GM12878 (cell line): ENCODE measurements at regions not wholly inside any gene's neighbourhood (a gene's known extent, or its start where the extent isn't known, plus 50 kb on each side); places are given as distances from the start of the nearest gene placed in this dataset.

Experiments
- ATAC-seq: fragments of 200-7000 bp; cut with Tn5 transposase; 3 replicates; pipeline ENCODE4 v1.9.1; 2020; ENCODE audit warnings: mild to moderate bottlenecking, moderate library complexity
- BruUV-seq: library from RNA; stranded (reverse); fragments of 400-500 nt; replicated peaks from 2 replicates; lab custom pipeline; 2021; lab: Mats Ljungman, UMichigan
- CTCF ChIA-PET: fragments of 300-600 bp; sonication (Branson Sonifier 250); formaldehyde crosslinking; extraction: SDS; loops from one replicate; lab custom pipeline; 2021; ENCODE audit warnings: inconsistent platforms; lab: Yijun Ruan, JAX
- POLR2A ChIA-PET: fragments of 350-600 bp; formaldehyde crosslinking; extraction: SDS; loops from one replicate; lab custom pipeline; 2021; ENCODE audit warnings: inconsistent platforms; lab: Charles Lee
- RAD21 ChIA-PET: fragments of 300-600 bp; sonication (Branson Sonifier 250); formaldehyde crosslinking; loops from one replicate; lab custom pipeline; 2023; ENCODE audit warnings: antibody characterized with exemption; ENCODE audit not compliant: unreplicated experiment; lab: Charles Lee
- SMC1A ChIA-PET: fragments of 300-600 bp; sonication (Branson Sonifier 250); formaldehyde crosslinking; loops from one replicate; lab custom pipeline; 2023; ENCODE audit not compliant: unreplicated experiment, uncharacterized antibody; lab: Charles Lee
- DNase-seq: peaks from one replicate; pipeline ENCODE4 v3.0.0-alpha.2; 2011; ENCODE audit warnings: low read depth, low spot score
- FAIRE-seq: peaks from 3 replicates; lab custom pipeline; 2011; peaks lifted over from hg19 to GRCh38; lab: Jason Lieb, UNC
- H2AFZ ChIP-seq: 2 replicates; pipeline ENCODE4 v1.6.0; 2011; ENCODE audit warnings: low read depth, low read length, control low read depth; ENCODE audit not compliant: control insufficient read depth
- H3K27ac ChIP-seq: 2 replicates; pipeline ENCODE4 v1.5.1; 2011; ENCODE audit warnings: control low read depth; ENCODE audit not compliant: control insufficient read depth, insufficient read depth
- H3K27me3 ChIP-seq, 2 experiments: replicated peaks in 1 of 2; 2 replicates each; pipeline versions ENCODE4 v1.6.0 to v1.6.1; 2011; ENCODE audit warnings: low read length in 1 of 2; ENCODE audit not compliant: control insufficient read depth in 2 of 2, insufficient read depth in 2 of 2
- H3K36me3 ChIP-seq, 2 experiments: 2 replicates each; pipeline ENCODE4 v1.5.1; 2011; ENCODE audit warnings: low read length in 1 of 2; ENCODE audit not compliant: control insufficient read depth in 2 of 2, insufficient read depth in 2 of 2
- H3K4me1 ChIP-seq: 2 replicates; pipeline ENCODE4 v1.6.1; 2011; ENCODE audit warnings: mild to moderate bottlenecking, low read length, moderate library complexity, mixed read lengths; ENCODE audit not compliant: control insufficient read depth, insufficient read depth
- H3K4me2 ChIP-seq: 2 replicates; pipeline ENCODE4 v1.6.0; 2011; ENCODE audit warnings: control low read depth; ENCODE audit not compliant: control insufficient read depth, insufficient read depth
- H3K4me3 ChIP-seq: fragments of 200-600 bp; sonication (generic); 2 replicates; pipeline ENCODE4 v1.5.1; 2016
- H3K79me2 ChIP-seq: 2 replicates; pipeline ENCODE4 v1.6.0; 2011; ENCODE audit warnings: low read length; ENCODE audit not compliant: control insufficient read depth, insufficient read depth
- H3K9ac ChIP-seq: 2 replicates; pipeline ENCODE4 v1.8.0; 2011; ENCODE audit warnings: low read length, control low read depth, mixed read lengths; ENCODE audit not compliant: control insufficient read depth, insufficient read depth
- H3K9me3 ChIP-seq: replicated peaks from 3 replicates; pipeline ENCODE4 v1.5.1; 2011; ENCODE audit warnings: mild to moderate bottlenecking, low read length; ENCODE audit not compliant: control insufficient read depth, insufficient read depth
- H4K20me1 ChIP-seq: 2 replicates; pipeline ENCODE4 v1.6.0; 2011; ENCODE audit not compliant: control insufficient read depth, insufficient read depth
- BACH1 ChIP-seq: fragments of 450-650 bp; IDR thresholded peaks from 2 replicates; pipeline ENCODE4 v1.6.1; 2017; ENCODE audit warnings: mild to moderate bottlenecking, borderline replicate concordance
- BCL3 ChIP-seq: IDR thresholded peaks from 2 replicates; pipeline ENCODE4 v1.6.1; 2011; ENCODE audit warnings: borderline replicate concordance, low read depth, mild to moderate bottlenecking, moderate library complexity, low read length; ENCODE audit not compliant: insufficient read depth, poor library complexity, severe bottlenecking
- CHD2 ChIP-seq: IDR thresholded peaks from 2 replicates; pipeline ENCODE4 v1.6.1; 2011; ENCODE audit warnings: low read depth, low read length, improper control_type of control experiment, borderline replicate concordance
- CREB1 ChIP-seq: IDR thresholded peaks from 2 replicates; pipeline ENCODE4 v1.6.1; 2012; ENCODE audit warnings: low read depth, mild to moderate bottlenecking, inconsistent platforms
- HCFC1 ChIP-seq: fragments of 150-350 bp; IDR thresholded peaks from 2 replicates; pipeline ENCODE4 v1.6.1; 2014; ENCODE audit warnings: low read length
- HDAC6 ChIP-seq: fragments of 200-600 bp; sonication (generic); IDR thresholded peaks from one replicate; pipeline ENCODE4 v1.8.0; 2017; ENCODE audit warnings: antibody characterized with exemption; ENCODE audit not compliant: unreplicated experiment
- IRF3 ChIP-seq: fragments of 450-650 bp; IDR thresholded peaks from 2 replicates; pipeline ENCODE4 v1.6.1; 2014; ENCODE audit warnings: mild to moderate bottlenecking
- MEF2A ChIP-seq: IDR thresholded peaks from 2 replicates; pipeline ENCODE4 v1.6.1; 2011; ENCODE audit warnings: low read depth, mild to moderate bottlenecking, low read length, moderate library complexity; ENCODE audit not compliant: insufficient read depth
- MXI1 ChIP-seq: fragments of 150-350 bp; IDR thresholded peaks from 2 replicates; pipeline ENCODE4 v1.6.1; 2011; ENCODE audit warnings: low read depth, mild to moderate bottlenecking, inconsistent platforms, low read length, improper control_type of control experiment
- MYB ChIP-seq: fragments of 150-350 bp; IDR thresholded peaks from 2 replicates; pipeline ENCODE4 v1.6.1; 2014; ENCODE audit warnings: mild to moderate bottlenecking, low read depth, low read length, borderline replicate concordance
- NFIC ChIP-seq: IDR thresholded peaks from 2 replicates; pipeline ENCODE4 v1.6.1; 2012; ENCODE audit warnings: low read depth, mild to moderate bottlenecking, inconsistent platforms, low read length, moderate library complexity
- NRF1 ChIP-seq: conservative IDR thresholded peaks from 2 replicates; pipeline ENCODE4 v1.6.1; 2011; ENCODE audit warnings: mild to moderate bottlenecking, low read depth, low read length, improper control_type of control experiment
- TAF1 ChIP-seq: IDR thresholded peaks from 2 replicates; pipeline ENCODE4 v1.6.1; 2011; ENCODE audit warnings: mild to moderate bottlenecking, low read depth, low read length, borderline replicate concordance
- TARDBP ChIP-seq: IDR thresholded peaks from 2 replicates; pipeline ENCODE4 v1.6.1; 2016; ENCODE audit warnings: borderline replicate concordance
- TBL1XR1 ChIP-seq: IDR thresholded peaks from 2 replicates; pipeline ENCODE4 v1.6.1; 2012; ENCODE audit warnings: low read depth, low read length, improper control_type of control experiment
- USF1 ChIP-seq: IDR thresholded peaks from 2 replicates; pipeline ENCODE4 v1.6.1; 2011; ENCODE audit warnings: borderline replicate concordance, low read depth, mild to moderate bottlenecking, moderate library complexity, mixed read lengths, low read length; ENCODE audit not compliant: insufficient read depth; ENCODE audit errors: extremely low read length
- ZBED1 ChIP-seq: IDR thresholded peaks from 2 replicates; pipeline ENCODE4 v1.6.1; 2016; ENCODE audit warnings: borderline replicate concordance
- WGBS: methylation state at CpG from one replicate; pipeline ENCODE4 v1.1.6; 2016; ENCODE audit warnings: low lambda C conversion rate; ENCODE audit not compliant: insufficient replicate concordance, insufficient coverage; ENCODE audit errors: missing lambda C conversion rate; 5-methylcytosine and 5-hydroxymethylcytosine counted together
- in situ Hi-C: fragments of 300-500 bp; cut with MboI; formaldehyde crosslinking; loops from 9 replicates; pipeline ENCODE4 v1.14.3; 2018; ENCODE audit warnings: mixed read lengths
- intact Hi-C: fragments of 100-400 bp; cut with micrococcal nuclease; formaldehyde crosslinking; loops from one replicate; pipeline ENCODE4 v1.14.2; 2022; ENCODE audit not compliant: unreplicated experiment
- TF ChIP-seq, protein P1 (sequence below): fragments of 450-650 bp; IDR thresholded peaks from 2 replicates; pipeline ENCODE4 v1.6.1; 2018; ENCODE audit warnings: mild to moderate bottlenecking, low read depth, moderate library complexity; ENCODE audit not compliant: partially characterized antibody

DNA sequence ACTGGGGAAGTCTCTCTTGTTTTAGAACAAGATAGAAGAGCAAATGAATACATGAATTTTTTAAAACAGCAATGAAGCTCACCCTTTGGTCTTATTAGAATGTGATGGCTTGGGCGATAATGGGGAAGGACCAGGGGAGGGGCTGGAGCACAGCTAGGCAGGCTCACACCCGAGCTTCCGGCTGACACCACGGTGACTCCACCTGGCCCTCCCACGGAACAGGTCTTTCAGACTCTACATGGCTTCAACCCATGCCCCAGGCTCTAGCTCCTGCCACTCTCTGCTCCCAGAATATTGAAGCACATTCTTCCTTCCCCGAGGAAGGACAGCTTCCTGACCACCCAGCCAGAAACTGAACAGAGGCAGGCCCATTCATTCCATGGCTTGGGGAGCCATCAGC is 127.5 kb upstream of the AGAP1 start:
- no TSS peak for BruUV-seq
- H4K20me1 ChIP-seq: no peaks in the 10 kb centered on the region
- no peak overlapping the region for H2AFZ ChIP-seq
- ChIA-PET POLR2A (no interaction called here), RAD21 (no interaction called here), CTCF (no interaction called here), SMC1A (no interaction called here)
- no peaks in the 10 kb centered on the region for H3K9me3 ChIP-seq
- H3K4me3 ChIP-seq: no peak overlapping the region
- ATAC-seq: no peak
- TF ChIP-seq, protein P1, sequence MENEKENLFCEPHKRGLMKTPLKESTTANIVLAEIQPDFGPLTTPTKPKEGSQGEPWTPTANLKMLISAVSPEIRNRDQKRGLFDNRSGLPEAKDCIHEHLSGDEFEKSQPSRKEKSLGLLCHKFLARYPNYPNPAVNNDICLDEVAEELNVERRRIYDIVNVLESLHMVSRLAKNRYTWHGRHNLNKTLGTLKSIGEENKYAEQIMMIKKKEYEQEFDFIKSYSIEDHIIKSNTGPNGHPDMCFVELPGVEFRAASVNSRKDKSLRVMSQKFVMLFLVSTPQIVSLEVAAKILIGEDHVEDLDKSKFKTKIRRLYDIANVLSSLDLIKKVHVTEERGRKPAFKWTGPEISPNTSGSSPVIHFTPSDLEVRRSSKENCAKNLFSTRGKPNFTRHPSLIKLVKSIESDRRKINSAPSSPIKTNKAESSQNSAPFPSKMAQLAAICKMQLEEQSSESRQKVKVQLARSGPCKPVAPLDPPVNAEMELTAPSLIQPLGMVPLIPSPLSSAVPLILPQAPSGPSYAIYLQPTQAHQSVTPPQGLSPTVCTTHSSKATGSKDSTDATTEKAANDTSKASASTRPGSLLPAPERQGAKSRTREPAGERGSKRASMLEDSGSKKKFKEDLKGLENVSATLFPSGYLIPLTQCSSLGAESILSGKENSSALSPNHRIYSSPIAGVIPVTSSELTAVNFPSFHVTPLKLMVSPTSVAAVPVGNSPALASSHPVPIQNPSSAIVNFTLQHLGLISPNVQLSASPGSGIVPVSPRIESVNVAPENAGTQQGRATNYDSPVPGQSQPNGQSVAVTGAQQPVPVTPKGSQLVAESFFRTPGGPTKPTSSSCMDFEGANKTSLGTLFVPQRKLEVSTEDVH: no peak
- TF ChIP-seq TBL1XR1 (no peak), MEF2A (no peak), TAF1 (no peak), CREB1 (no peak), CHD2 (no peak), USF1 (no peak), IRF3 (no peak), HCFC1 (no peak), BCL3 (no peak), HDAC6 (no peak), MXI1 (no peak), ZBED1 (no peak), BACH1 (no peak), NFIC (no peak), MYB (no peak), TARDBP (no peak), NRF1 (no peak)
- no peak for DNase-seq
- no peaks in the 10 kb centered on the region for H3K36me3 ChIP-seq
- H3K79me2 ChIP-seq: no peaks in the 10 kb centered on the region
- WGBS: 15% methylated on average over 6 of the region's 6 CpGs
- FAIRE-seq: no peak
- H3K4me2 ChIP-seq: no peak overlapping the region
- intact Hi-C loops (no loop called here), in situ Hi-C loops (no loop called here)
- no peak overlapping the region for H3K9ac ChIP-seq
- H3K27me3 ChIP-seq: no peaks in the 10 kb centered on the region
- H3K27ac ChIP-seq: no peak overlapping the region
- H3K4me1 ChIP-seq: no peaks in the 10 kb centered on the region
